Erythroblast (primary cell): ENCODE measurements at regions not wholly inside any gene's neighbourhood (a gene's known extent, or its start where the extent isn't known, plus 50 kb on each side); places are given as distances from the start of the nearest gene placed in this dataset.

Experiments used
- GATA1 ChIP-seq: IDR thresholded peaks from 2 replicates; pipeline ENCODE4 v1.6.1; 2011; ENCODE audit warnings: low read depth, mild to moderate bottlenecking, control low read depth, low read length, moderate library complexity
- POLR2A ChIP-seq: IDR thresholded peaks from 2 replicates; pipeline ENCODE4 v1.6.1; 2011; ENCODE audit warnings: mild to moderate bottlenecking, low read length

DNA sequence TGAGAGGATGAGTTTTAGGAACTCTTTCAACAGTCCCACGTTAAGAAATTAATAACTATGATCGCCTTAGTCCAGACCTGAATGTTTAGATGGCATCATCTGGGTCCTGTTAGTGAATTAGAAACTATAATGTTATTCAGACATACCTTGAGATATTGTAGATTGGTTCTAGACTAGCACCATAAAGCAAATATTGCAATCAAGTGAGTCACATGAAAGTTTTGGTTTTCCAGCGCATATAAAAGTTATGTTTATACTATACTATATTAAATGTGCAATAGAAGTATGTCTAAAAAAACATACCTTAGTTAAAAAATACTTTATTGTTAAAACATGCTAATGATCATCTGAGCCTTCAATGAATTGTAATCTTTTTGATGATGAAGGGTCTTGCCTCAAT lies 106.6 kb upstream of the ATP2B1 start:
- TF ChIP-seq POLR2A (no peak), GATA1 (no peak)
